Right ventricle myocardium superior (tissue), 1 donor: ENCODE measurements at regions not wholly inside any gene's neighbourhood (a gene's known extent, or its start where the extent isn't known, plus 50 kb on each side); places are given as distances from the start of the nearest gene placed in this dataset.

Source experiments
- ATAC-seq: fragments of 200-7000 bp; cut with Tn5 transposase; one replicate; pipeline ENCODE4 v1.9.1; 2020; ENCODE audit warnings: mild to moderate bottlenecking; ENCODE audit not compliant: poor library complexity
- DNase-seq: peaks from one replicate; pipeline ENCODE4 v3.0.0-alpha.2; 2020
- intact Hi-C: fragments of 100-400 bp; cut with DNase I; formaldehyde crosslinking; loops from one replicate; pipeline ENCODE4 v1.11.2; 2022
- donor health status: DM: no; HTN: yes; CAD: no; lungs with severe emphysema.

DNA sequence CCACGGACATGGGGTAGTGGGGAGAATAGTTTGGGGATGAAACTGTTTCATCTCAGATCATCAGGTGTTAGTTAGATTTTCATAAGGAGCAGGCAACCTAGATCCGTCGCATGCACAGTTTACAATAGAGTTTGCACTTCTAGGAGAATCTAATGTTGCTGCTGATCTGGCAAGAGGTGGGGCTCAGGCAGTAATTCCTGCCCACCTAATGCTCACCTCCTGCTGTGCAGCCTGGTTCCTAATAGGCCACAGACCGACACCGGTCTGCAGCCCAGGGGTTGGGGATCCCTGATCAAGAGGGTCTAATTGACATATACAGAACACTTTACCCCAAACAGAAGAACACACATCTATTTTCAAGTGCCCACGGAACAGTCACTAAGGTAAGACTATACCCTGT is 275.1 kb downstream of the PTPRU start:
- DNase-seq: no peak
- ATAC-seq: no peak
- intact Hi-C loops: loop anchor here (10.0 kb wide), 2 partner anchors 603 to 1193 kb away; no protein-coding TSS in a partner anchor

DNA sequence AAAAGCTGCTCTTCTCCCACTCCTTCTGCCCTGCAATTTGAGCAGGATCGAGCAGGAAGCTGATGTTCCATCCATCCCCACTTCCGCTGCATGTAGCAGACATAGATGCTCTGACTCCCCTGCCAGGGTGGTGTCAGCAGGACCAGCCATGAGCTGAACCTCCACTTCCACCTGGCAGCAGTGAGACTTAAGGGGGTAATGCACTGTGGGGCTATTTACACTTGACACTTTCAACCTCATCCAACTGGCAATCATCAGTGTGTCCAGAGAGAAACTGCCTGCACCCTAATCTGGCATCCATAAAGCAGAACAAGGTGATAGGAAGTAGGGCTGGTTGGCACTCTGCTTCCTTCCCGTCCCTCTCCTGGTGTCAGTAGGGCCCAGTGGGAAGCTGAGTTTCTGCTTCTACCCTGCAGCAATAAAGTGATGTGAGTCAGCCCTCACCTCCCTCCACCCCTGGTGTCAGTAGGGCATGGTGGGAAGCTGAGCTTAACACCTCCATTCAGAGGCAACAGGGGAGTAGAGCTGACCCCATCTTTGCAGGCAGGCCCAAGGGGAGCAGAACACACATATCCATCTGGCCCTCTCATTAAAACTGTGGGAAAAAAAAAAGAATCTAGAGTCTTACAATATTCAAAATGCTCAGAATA is 272.3 kb downstream of the PTPRU start:
- ATAC-seq (no peak), DNase-seq (no peak)
- intact Hi-C loops: no loop called here

DNA sequence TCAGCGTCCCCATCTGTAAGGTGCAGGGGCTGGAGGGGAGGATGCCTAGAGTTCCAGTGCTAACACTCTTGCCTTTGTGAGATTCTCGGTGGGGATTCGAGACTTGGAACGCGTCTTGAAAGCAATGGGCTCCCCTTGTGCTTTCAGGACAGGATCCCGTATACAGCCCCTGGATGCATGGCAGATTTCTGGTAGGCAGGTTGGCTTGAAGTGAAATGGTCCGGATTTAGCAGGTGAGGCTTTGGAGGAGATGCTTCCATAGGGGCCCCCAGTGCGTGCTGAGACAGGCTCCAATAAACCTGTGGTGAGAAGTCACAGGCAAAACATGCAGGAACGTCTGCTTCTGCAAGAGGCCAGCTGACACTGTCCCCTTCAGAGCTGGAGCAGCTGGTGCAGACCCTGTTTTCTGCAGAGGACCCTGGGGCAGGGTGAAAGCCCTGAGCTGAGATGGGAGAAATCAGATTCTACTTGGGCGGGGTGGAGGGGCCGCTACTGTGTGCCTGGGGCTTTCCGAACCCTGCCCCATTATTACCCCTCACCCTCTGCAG is 270.4 kb downstream of the PTPRU start:
- intact Hi-C loops: no loop called here
- DNase-seq (no peak), ATAC-seq (no peak)

DNA sequence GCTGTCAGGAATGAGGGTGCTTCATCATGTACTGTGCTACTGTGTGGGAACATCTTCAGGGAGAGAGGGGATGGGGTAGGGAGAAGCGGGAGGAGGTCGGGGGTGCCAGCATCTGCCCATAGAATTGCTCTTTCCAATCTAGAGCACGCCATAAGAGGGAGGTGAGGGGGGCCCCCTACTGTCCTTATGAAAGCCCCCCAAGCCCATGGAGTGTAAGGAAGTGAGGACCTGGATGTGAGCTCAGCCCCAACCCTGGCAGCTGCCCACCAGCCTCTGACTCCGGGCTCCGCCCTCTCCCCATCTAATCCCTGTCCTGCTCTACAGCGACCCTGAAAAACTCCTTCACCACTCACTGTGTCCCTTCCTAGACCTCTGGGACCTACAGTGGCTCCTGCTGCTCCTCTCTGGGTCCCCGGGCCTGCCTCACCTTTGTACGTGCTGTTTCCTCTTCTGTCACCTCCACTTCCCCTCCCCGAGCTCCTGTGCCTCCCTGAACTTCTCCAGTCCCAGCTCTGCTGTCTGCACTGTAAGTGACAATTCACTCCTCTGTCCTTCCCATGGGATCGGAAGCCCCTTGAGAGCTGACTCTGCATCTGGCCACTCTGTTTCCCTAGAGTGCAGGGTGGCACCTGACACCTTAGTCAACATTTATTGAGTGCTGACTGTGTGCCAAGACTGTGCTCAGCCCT is 269.4 kb downstream of the PTPRU start:
- ATAC-seq (no peak), DNase-seq (no peak)
- intact Hi-C loops: no loop called here

DNA sequence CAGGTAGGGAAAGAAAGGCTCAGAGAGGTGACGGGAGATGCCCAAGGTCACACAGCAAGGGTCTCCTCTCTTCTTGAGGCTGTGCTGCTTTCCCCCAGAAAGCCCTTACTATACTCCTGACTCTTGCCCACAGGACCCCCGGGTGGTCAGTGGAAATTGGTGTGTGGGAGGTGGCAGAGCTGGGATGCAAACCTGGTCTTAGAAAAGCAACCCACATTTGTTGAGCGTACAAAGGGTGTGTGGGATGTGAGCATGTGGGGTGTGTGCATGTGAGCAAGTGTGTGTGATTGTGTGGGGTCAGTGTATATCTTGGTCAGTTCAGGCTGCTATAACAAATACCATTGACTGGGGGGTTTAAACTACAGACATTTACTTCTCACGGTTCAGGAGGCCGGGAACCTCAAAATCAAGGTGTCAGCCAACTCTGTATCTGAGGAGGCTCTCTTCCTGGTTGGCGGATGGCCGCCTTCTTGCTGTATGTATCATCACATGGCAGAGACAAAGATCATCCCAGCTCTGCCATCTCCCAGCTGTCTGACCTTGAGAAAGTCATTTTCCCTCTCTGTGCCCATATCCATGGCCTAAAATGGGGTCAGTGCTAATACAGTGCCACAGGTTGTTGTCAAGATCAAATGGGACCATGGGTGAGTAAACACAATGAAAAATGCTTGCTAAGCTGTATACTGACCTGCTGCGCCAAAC is 268.5 kb downstream of the PTPRU start:
- DNase-seq: no peak
- no peak for ATAC-seq
- intact Hi-C loops: no loop called here

DNA sequence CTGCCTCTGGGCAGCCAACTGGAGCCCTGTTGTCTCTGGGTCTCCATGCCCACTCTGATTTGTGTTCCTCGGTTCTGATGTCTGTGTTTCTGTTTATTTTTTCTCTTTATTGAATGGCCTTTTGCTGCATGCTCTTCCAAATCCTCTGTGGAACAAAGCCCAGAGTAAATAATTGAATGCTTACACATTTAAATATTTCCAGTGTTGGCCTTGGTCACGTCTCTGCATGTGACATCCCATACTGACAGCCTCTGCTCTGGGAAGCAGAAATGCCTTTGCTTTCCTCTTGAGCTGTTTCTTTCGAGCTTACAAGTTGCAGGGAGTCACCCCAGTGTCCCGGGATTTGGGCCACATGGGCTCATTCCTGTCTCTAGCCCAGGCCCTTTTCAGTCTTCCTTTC is 267.9 kb downstream of the PTPRU start:
- DNase-seq (no peak), ATAC-seq (no peak)
- intact Hi-C loops: no loop called here

DNA sequence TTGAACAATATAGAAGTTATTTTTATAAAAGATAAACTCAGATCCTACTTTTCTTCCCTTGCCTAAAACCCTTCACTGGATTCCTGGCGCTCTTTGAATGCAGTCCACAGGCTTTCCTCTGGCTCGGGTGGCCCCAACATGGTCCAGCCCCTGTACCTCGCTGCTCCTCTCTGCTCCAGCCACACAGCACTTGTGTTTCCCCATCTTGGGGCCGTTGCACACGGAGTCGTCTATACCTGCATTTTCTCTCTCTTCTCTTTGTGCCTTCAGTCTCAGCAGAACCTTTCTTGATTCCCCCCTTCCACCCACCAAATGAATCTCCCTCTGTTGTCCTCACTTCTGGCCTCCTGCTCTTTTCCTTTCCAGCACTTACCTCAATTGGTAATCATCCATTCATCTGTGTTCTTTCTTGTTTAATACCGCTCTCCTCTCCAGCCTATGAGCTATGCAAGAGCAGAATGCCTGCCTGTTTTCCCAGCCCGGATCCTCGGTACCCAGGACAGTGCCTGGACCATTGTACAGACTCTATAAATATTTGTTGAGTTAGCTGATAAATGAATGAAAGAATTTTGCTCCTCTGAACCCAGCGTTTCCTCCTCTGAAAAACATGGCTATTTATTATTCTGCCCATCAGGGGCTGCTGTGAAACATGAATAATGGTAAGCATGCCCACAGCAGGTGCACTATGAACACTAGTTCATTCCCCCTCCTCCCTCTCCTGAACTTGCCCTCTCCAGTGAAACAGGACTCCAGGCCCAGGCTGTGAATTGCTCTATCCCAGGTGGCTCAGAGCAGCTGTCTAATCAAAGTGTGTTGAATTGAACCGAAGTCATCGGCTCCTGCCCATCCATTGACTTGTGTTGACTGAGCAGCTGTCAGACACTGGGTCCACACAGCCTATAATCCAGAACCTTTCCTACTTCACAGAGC is 266.9 kb downstream of the PTPRU start:
- DNase-seq: no peak

DNA sequence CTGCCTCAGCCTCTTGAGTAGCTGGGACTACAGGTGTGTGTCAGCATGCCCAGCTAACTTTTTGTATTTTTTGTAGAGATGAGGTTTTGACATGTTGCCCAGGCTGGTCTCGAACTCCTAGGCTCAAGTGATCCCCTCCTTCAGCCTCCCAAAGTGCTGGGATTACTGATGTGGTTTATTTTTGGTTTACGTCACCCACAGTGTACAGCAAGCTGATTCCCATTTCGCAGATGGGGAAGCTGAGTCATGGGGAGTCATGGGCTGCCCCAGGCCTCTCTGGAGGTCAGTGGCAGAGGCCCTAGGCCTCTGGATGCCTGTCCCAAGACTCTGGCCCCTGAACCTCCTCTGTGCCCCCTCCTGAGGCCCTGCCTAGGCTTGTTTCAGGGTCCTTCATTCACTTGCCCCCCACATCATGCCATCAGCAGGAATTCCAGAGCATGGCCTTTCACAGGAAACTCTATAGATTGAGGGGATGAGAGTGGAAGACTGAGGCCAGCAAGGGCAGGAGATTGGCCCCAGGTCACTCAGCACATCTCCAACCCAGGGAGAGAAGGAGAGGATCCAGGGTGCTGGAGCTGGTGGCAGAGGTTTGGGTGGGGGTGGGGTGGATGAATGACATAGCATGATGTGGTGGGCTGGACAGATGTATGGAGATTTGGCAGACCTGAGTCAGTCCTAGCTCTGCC is 266.0 kb downstream of the PTPRU start:
- intact Hi-C loops: no loop called here

More for the DNA sequence above, 266.9 kb downstream of the PTPRU start:
- intact Hi-C loops: no loop called here
- ATAC-seq: no peak

DNA sequence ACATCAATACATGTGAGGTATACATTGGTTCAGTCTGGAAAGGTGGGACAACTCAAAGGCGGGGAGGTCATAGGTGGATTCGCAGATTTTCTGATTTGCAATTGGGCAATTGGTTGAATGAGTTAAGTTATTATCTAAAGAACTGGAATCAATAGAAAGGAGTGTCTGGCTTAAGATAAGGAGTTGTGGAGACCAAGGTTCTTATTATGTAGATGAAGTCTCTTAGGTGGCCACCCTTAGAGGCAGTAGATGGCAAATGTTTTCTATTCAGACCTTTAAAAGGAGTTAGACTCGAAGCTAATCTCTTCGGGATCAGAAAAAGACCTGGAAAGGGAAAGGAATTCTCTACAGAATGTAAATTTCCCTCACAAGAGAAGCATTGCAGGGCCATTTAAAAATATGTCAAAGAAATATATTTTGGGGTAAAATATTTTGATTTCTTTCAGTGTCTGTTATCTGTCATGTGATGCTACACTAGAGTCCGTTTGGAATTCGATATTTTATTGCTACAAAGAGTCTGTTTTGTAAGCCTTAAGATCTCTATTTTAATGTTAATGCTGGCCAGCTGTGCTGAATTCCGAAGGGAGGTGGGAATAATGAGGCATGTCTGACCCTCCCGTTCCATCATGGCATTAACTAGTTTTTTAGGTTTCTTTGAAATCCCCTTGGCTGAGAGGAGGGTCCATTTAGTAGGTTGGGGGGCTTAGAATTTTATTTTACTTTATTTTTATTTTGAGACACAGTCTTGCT is 265.1 kb downstream of the PTPRU start:
- ATAC-seq (no peak), DNase-seq (no peak)
- intact Hi-C loops: no loop called here

More for the DNA sequence above, 266.0 kb downstream of the PTPRU start:
- ATAC-seq (no peak), DNase-seq (no peak)

DNA sequence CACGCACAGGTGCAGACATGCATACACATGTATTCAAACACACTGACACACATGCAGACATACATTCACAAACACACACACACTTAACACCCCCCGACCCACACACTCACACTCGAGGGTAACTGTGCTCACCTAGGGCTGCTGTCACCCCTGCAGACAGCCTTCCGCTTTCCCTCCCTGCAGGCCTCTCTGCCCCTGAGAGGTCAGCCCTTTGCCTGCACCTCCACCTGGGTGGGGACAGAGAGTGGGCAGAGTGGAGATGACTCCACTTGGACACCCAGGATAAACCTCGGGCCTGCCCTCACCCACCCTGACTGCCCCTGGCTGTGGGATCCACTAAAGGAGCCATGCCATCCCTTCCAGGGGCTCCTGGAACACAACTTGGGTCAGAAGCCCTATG is 264.3 kb downstream of the PTPRU start:
- intact Hi-C loops: no loop called here
- DNase-seq (no peak), ATAC-seq (no peak)

DNA sequence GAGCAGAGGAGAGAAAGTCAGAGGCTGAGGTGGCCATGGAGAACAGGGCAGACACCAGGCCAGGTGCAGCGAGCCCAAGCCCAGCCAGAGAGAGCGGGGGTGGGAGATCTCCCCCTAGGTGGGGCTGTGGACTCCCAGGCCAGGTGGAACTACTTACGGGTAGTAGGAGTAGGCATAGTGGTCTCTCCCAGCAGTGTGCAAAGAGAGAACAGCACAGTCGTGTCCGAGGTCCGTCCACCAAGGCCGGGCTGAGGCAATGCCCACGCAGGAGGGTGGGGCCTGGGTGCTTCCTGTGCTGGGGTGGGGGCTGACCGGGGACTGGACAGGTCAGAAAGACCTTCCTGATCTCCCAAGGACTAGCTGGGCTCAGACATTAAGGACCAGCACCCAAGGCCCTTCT is 263.7 kb downstream of the PTPRU start:
- intact Hi-C loops: no loop called here
- ATAC-seq: no peak
- DNase-seq: no peak

DNA sequence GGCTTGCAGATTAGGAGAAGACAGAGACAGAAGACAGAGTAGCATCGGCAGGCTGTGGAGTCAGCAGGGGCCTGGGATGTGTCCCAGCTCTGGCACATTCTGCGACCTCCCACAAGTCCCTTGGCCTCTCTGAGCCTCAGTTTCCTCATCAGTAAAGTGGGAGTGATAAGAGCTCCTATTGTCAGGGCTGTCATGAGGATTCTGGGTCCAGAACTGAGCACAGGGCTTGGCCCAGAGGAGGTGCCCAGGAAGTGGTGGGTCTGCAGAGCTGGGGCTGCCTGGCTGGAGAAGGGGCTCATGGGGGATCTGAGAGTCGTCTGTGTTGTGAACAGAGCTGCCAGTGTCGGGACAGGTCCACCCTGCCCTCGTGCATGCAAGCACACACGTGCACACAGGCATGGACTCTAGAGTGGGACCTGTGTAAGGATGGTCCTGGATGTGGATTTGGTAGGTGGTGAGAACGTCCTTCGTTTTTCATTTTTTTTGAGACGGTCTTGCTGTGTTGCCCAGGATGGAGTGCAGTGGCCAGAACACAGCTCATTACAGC is 262.9 kb downstream of the PTPRU start:
- ATAC-seq: no peak
- DNase-seq: no peak
- intact Hi-C loops: no loop called here

DNA sequence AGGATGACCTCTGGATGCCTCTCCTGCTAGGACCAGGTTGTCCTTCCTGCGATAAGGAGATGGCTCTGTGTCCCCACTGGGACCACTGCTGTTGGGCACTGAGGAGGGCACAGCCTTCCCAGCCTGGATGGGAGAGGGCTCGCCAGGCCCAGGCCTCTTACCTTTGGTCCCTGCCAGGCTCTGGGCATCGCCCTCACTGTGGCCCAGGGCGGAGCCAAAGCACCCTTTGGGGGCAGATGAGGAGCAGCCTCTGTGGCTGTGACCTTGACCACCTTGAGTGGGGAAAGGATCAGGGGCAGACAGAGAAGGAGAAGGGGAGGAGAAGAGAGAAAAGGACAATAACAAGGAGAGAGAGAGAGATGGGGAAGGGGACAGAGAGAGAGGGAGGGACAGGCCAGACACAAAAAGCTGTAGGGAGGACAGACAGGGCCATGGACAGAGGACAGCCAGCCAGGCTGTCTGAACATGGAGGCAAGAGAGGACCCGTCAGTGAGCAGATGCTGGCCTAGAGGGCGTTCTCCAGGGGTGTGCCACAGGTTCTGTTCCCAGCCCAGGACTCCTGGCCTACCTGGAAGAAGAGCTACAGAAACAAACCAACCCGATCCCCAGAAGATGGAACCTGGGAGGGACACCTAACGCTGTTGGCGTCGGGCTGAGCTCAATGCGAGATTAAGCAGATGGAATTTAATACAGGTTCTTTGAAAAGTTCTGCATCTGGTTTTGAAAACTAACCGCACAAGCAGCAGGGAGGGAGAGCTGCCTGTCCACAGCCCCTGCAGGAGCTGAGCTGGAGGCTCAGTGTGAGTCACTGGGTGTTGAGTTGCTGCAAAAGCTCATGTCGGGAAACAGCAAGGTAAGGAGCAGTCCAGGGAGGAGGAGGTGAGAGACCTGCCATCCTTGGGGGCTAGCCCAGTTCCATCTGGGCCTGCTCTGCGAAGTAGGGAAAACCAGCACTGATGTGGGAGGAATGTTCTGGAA is 262.1 kb downstream of the PTPRU start:
- DNase-seq (no peak), ATAC-seq (no peak)
- intact Hi-C loops: no loop called here

DNA sequence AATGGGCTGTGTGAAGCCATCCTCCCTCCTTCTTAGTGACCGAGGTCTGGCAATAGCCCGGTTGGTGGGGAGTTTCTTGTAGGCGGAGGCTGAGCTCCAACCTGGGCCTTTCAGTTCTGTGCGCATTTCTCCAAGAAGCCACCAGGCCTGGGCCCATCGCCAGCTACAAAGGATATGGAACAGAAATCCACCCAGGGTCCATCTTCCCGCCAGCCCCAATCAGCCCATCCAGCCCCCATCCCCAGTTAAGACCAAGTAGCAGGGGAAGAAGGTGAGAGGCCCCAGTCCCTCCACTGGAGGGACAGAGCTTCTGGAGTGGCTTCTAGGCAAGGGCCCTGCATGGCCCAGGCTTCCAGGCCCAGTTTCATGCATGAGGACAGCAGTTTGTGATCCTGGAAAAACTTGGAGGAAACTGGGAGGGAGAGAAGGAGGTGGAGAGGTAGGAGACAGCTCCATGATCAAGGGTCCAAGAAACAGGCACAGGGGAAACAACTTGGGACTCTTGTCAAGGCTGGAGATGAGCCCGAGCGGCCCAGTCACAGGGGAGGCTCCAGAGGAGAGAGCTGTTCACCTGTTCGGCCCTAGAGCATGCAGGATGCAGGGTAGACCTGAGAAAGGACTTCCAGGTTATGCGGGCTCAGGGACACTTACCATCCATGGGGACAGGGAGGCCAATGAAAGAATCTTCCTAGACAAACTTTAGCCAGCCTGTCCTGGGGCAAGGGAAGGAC is 261.2 kb downstream of the PTPRU start:
- ATAC-seq: no peak
- intact Hi-C loops: no loop called here

DNA sequence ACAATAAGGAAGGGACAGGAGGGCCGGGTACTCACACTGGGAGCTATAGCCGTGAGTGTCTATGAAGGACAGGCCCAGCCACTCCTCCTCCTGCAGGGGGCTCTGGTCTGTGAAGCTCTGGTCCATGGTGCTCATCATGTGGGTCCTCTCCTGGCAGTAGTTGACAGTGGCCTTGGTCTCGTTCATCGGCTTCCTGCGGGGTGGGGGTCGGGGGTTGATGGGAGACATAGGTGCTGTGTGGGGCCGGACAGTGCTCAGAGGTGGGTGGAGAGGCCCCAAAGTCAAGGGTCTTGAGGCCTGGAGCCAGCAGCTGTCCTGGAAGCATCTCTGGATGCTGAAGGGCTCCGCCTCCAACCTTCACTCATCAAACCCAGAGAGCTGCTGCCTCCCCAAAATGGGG is 260.4 kb downstream of the PTPRU start:
- intact Hi-C loops: no loop called here
- no peak for ATAC-seq
- no peak for DNase-seq

More for the DNA sequence above, 261.2 kb downstream of the PTPRU start:
- no peak for DNase-seq
